Muscle of leg (tissue), 3 donors: ENCODE measurements at regions not wholly inside any gene's neighbourhood (a gene's known extent, or its start where the extent isn't known, plus 50 kb on each side); places are given as distances from the start of the nearest gene placed in this dataset.
"Not testable (repeated sequence)": the region's sequence is repeated elsewhere in the genome, so short reads cannot be mapped to it uniquely, and the experiment has no call there.

Experiments
- DNase-seq: peaks from one replicate; pipeline ENCODE4 v3.0.0; 2013
- H3K27ac ChIP-seq: one replicate; pipeline ENCODE4 v1.5.1; 2013; ENCODE audit warnings: mild to moderate bottlenecking, low read length, control low read depth
- H3K27me3 ChIP-seq: one replicate; pipeline ENCODE4 v1.6.1; 2013; ENCODE audit warnings: low read length; ENCODE audit not compliant: control insufficient read depth, insufficient read depth
- H3K36me3 ChIP-seq: one replicate; pipeline ENCODE4 v1.6.1; 2013; ENCODE audit warnings: low read length; ENCODE audit not compliant: control insufficient read depth, insufficient read depth
- H3K4me1 ChIP-seq: one replicate; pipeline ENCODE4 v1.6.1; 2013; ENCODE audit warnings: low read length; ENCODE audit not compliant: control insufficient read depth, insufficient read depth
- H3K4me3 ChIP-seq: one replicate; pipeline ENCODE4 v1.5.1; 2013; ENCODE audit warnings: low read length, control low read depth
- H3K9me3 ChIP-seq: replicated peaks from 2 replicates; pipeline ENCODE4 v1.6.1; 2013; ENCODE audit warnings: low read depth, low read length; ENCODE audit not compliant: control insufficient read depth
- WGBS: methylation state at CpG from one replicate; pipeline ENCODE4 v1.1.5; 2013; ENCODE audit warnings: missing lambda C conversion rate; ENCODE audit not compliant: insufficient coverage; 5-methylcytosine and 5-hydroxymethylcytosine counted together

DNA sequence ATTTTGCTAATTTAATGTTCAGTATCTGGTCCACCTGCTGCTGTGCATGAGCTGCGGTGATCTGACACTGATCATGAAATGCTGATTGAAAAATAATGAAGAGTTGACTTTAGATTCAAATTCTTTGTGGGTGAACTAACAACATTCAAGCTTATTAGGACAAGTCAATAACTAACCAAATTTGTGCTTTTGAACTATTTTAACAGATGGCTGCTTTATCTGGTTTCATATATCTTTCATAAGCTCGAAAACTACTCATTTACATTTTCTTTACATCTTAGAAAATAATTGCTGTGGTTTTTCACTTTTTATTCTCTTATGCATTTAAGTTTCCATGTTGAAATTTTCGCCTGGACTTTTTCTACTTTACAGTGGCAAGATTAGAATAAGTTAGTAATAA lies 274.8 kb upstream of the CCNG1 start:
- Histone ChIP-seq H3K9me3 (peaks cover 6% of the 10 kb centered on the region), H3K27ac (no peak overlapping the region), H3K36me3 (no peaks in the 10 kb centered on the region), H3K27me3 (no peaks in the 10 kb centered on the region), H3K4me3 (no peak overlapping the region), H3K4me1 (no peaks in the 10 kb centered on the region)
- WGBS, result no CpG with 5 or more reads among the region's 3 CpGs
- no peak for DNase-seq

- Histone ChIP-seq H3K4me3 (no peak overlapping the region), H3K27ac (no peak overlapping the region), H3K9me3 (peaks cover 6% of the 10 kb centered on the region), H3K4me1 (no peaks in the 10 kb centered on the region), H3K27me3 (no peaks in the 10 kb centered on the region), H3K36me3 (no peaks in the 10 kb centered on the region)
- no CpG with 5 or more reads among the region's 2 CpGs for WGBS
- DNase-seq, result no peak
These were observed 273.5 kb upstream of the CCNG1 start for GRCh38 chr5:163163858-163164257.

GRCh38 chr5:163165277-163165676 lies 272.1 kb upstream of the CCNG1 start:
- WGBS, result 93% methylated on average over 5 of the region's 10 CpGs

GRCh38 chr5:163170161-163170560 lies 267.2 kb upstream of the CCNG1 start:
- H3K36me3 ChIP-seq, H3K9me3 ChIP-seq, H3K4me1 ChIP-seq, H3K27ac ChIP-seq, H3K27me3 ChIP-seq, DNase-seq, H3K4me3 ChIP-seq: not testable (repeated sequence)
- no CpG with 5 or more reads among the region's 3 CpGs for WGBS

More at GRCh38 chr5:163165277-163165676, 272.1 kb upstream of the CCNG1 start:
- Histone ChIP-seq H3K27ac (no peak overlapping the region), H3K27me3 (no peaks in the 10 kb centered on the region), H3K4me3 (no peak overlapping the region), H3K36me3 (no peaks in the 10 kb centered on the region), H3K4me1 (no peaks in the 10 kb centered on the region), H3K9me3 (peaks cover 6% of the 10 kb centered on the region)
- no peak for DNase-seq

DNA sequence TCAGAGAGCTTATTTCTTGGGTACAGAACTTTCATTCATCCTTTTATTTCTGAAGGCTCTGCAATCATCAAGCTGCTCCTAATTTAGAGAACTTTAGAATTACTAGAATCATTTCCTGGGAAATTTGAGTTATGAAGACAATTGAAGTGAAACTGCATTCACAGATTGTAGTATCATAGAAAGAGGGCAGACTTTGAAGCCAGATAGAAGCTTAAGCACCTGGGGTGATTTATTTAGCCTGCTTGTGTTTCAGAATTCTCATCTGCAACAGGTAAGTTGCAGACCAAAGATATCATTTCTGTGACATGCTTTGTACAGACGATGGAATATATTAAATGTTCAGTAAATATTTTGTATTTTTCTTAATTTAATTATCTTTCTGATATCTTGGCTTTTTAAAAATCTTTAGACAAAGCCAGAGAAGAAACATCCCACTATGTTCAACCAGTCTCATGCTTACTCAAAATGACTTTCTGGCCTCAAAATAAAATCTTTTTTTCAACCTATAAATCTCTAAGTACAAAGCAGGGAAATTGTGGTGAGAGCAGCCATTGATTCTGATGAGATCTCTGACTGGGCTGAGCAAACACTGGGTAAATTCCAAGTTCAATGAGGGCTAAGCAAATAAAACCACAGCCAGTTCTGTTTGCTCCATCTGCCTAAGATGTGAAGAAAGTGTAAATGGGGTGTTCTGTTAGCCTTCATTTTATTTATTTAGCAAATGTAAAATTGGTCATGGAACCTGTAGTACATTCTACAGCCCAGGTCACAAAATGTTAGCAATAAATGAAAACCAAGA lies 264.7 kb upstream of the CCNG1 start:
- H3K4me1 ChIP-seq, result no peaks in the 10 kb centered on the region
- no CpG with 5 or more reads among the region's 1 CpG for WGBS

GRCh38 chr5:163177971-163178370 lies 259.4 kb upstream of the CCNG1 start:
- H3K36me3 ChIP-seq, result no peaks in the 10 kb centered on the region
- H3K4me3 ChIP-seq, result no peak overlapping the region
- WGBS, result 40% methylated on average over 2 of the region's 3 CpGs
- DNase-seq, result no peak
- H3K9me3 ChIP-seq, result no peaks in the 10 kb centered on the region
- H3K4me1 ChIP-seq, result no peaks in the 10 kb centered on the region
- no peak overlapping the region for H3K27ac ChIP-seq
- H3K27me3 ChIP-seq, result no peaks in the 10 kb centered on the region

More for the DNA sequence above, 264.7 kb upstream of the CCNG1 start:
- no peak for DNase-seq
- Histone ChIP-seq H3K27ac (no peak overlapping the region), H3K36me3 (no peaks in the 10 kb centered on the region), H3K4me3 (no peak overlapping the region), H3K27me3 (no peaks in the 10 kb centered on the region), H3K9me3 (no peaks in the 10 kb centered on the region)

- H3K9me3 ChIP-seq, result peaks cover 4% of the 10 kb centered on the region
- no peak for DNase-seq
- no peaks in the 10 kb centered on the region for H3K27me3 ChIP-seq
- H3K4me1 ChIP-seq, result no peaks in the 10 kb centered on the region
- no peak overlapping the region for H3K27ac ChIP-seq
- no peak overlapping the region for H3K4me3 ChIP-seq
- WGBS, result 87% methylated on average over 2 of the region's 4 CpGs
- H3K36me3 ChIP-seq, result no peaks in the 10 kb centered on the region
These were observed 252.1 kb upstream of the CCNG1 start for GRCh38 chr5:163185315-163185714.

DNA sequence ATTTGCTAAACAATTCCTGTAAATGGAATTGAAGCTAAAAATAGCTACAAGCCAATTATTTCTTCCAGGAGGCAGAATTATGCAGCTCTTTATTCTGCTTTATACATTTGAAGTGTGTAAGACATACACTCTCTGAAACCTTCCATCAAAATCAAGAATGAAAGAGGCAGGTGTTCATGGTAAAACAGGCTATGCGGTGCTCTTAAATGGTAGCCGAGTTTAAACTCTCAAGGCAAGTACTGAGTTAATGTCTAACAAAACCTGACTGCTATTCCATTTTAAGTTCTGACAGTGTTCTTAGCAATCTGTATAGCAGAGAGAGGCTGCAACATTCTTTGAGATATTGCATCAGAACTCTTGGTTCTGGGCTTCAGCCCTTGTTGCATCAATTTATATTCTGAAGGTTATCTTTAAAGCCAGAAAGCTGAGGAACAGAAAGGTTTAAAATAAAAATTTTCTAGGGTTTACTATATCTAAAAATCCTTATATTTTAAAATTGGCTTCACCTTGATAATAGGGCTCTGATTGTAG lies 248.3 kb upstream of the CCNG1 start:
- H3K36me3 ChIP-seq, result no peaks in the 10 kb centered on the region
- H3K27me3 ChIP-seq, result no peaks in the 10 kb centered on the region
- no peak overlapping the region for H3K4me3 ChIP-seq
- 100% methylated on average over 1 of the region's 2 CpGs for WGBS
- DNase-seq, result no peak
- peaks cover 4% of the 10 kb centered on the region for H3K9me3 ChIP-seq
- H3K4me1 ChIP-seq, result no peaks in the 10 kb centered on the region
- H3K27ac ChIP-seq, result no peak overlapping the region

DNA sequence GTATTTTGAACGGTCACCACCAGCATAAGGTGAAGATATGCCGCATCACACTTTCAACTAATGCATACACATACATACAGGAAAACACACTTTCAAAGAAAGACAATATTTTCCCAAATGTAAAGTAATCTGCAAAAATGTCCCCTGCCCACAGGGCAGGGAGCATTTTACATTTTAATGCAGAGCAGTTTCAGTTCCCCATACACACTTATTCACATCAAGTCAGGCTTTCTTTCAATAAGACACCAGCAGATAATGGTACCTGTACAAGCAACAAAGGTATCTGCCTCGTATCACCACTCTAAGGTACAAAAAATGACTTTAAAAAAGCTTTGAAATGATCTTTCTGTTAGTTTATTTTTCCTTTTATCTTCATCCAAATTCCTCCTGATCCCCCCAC lies 247.1 kb upstream of the CCNG1 start:
- no peaks in the 10 kb centered on the region for H3K36me3 ChIP-seq
- 92% methylated on average over 2 of the region's 3 CpGs for WGBS
- H3K4me3 ChIP-seq, result no peak overlapping the region
- no peaks in the 10 kb centered on the region for H3K27me3 ChIP-seq
- H3K4me1 ChIP-seq, result no peaks in the 10 kb centered on the region
- H3K9me3 ChIP-seq, result peaks cover 4% of the 10 kb centered on the region
- H3K27ac ChIP-seq, result no peak overlapping the region
- no peak for DNase-seq

GRCh38 chr5:163190784-163191183 lies 246.6 kb upstream of the CCNG1 start:
- no peak for DNase-seq
- WGBS, result no CpG with 5 or more reads among the region's 1 CpG

More at GRCh38 chr5:163190784-163191183, 246.6 kb upstream of the CCNG1 start:
- H3K4me1 ChIP-seq, result no peaks in the 10 kb centered on the region
- H3K36me3 ChIP-seq, result no peaks in the 10 kb centered on the region
- peaks cover 4% of the 10 kb centered on the region for H3K9me3 ChIP-seq
- H3K4me3 ChIP-seq, result no peak overlapping the region
- no peaks in the 10 kb centered on the region for H3K27me3 ChIP-seq
- H3K27ac ChIP-seq, result no peak overlapping the region
